Left ventricle myocardium inferior (tissue), 1 donor: ENCODE measurements at regions not wholly inside any gene's neighbourhood (a gene's known extent, or its start where the extent isn't known, plus 50 kb on each side); places are given as distances from the start of the nearest gene placed in this dataset.

Source experiments
- DNase-seq: peaks from one replicate; pipeline ENCODE4 v3.0.0-alpha.2; 2020
- H3K27ac ChIP-seq: fragments of 200-600 bp; replicated peaks from 2 replicates; pipeline ENCODE4 v1.8.0; 2021
- H3K27me3 ChIP-seq: fragments of 200-600 bp; 2 replicates; pipeline ENCODE4 v1.8.0; 2021; ENCODE audit warnings: low read depth
- H3K36me3 ChIP-seq: fragments of 200-600 bp; 2 replicates; pipeline ENCODE4 v1.8.0; 2021
- H3K4me1 ChIP-seq: fragments of 200-600 bp; 2 replicates; pipeline ENCODE4 v1.8.0; 2021
- H3K4me3 ChIP-seq: fragments of 200-600 bp; 2 replicates; pipeline ENCODE4 v1.8.0; 2021; ENCODE audit warnings: mild to moderate bottlenecking, moderate library complexity
- H3K9me3 ChIP-seq: fragments of 200-600 bp; replicated peaks from 2 replicates; pipeline ENCODE4 v1.8.0; 2021
- CTCF ChIP-seq: fragments of 200-600 bp; IDR thresholded peaks from 2 replicates; pipeline ENCODE4 v1.8.0; 2021; ENCODE audit warnings: antibody characterized with exemption, mild to moderate bottlenecking, borderline replicate concordance
- intact Hi-C: fragments of 100-400 bp; cut with micrococcal nuclease; formaldehyde crosslinking; loops from one replicate; pipeline ENCODE4 v1.11.0; 2022
- donor health status: DM: no; HTN: yes; CAD: no; lungs with severe emphysema.

- TF ChIP-seq CTCF: no peak
- no peaks in the 10 kb centered on the region for H3K4me1 ChIP-seq
- no peak for DNase-seq
- no peaks in the 10 kb centered on the region for H3K27me3 ChIP-seq
- no peaks in the 10 kb centered on the region for H3K36me3 ChIP-seq
- no peak overlapping the region for H3K27ac ChIP-seq
- intact Hi-C loops: no loop called here
- no peaks in the 10 kb centered on the region for H3K9me3 ChIP-seq
- no peak overlapping the region for H3K4me3 ChIP-seq
Measured at GRCh38 chrX:42967681-42968300, 189.8 kb upstream of the PPP1R2C start.

GRCh38 chrX:42973321-42973720, 195.4 kb upstream of the PPP1R2C start:
- Histone ChIP-seq H3K27me3 (no peaks in the 10 kb centered on the region), H3K4me1 (no peaks in the 10 kb centered on the region), H3K9me3 (no peaks in the 10 kb centered on the region), H3K27ac (no peak overlapping the region), H3K36me3 (no peaks in the 10 kb centered on the region), H3K4me3 (no peak overlapping the region)
- DNase-seq: no peak
- intact Hi-C loops: no loop called here
- no peak for TF ChIP-seq CTCF

GRCh38 chrX:42975906-42976305, 197.9 kb upstream of the PPP1R2C start:
- H3K27ac ChIP-seq: no peak overlapping the region
- H3K36me3 ChIP-seq: no peaks in the 10 kb centered on the region
- no peaks in the 10 kb centered on the region for H3K4me1 ChIP-seq
- H3K9me3 ChIP-seq: no peaks in the 10 kb centered on the region
- TF ChIP-seq CTCF: no peak
- H3K27me3 ChIP-seq: no peaks in the 10 kb centered on the region
- DNase-seq: no peak
- no peak overlapping the region for H3K4me3 ChIP-seq
- intact Hi-C loops: no loop called here

GRCh38 chrX:42976746-42977366, 198.9 kb upstream of the PPP1R2C start:
- no peak overlapping the region for H3K4me3 ChIP-seq
- TF ChIP-seq CTCF: no peak
- intact Hi-C loops: no loop called here
- H3K4me1 ChIP-seq: no peaks in the 10 kb centered on the region
- no peaks in the 10 kb centered on the region for H3K27me3 ChIP-seq
- H3K9me3 ChIP-seq: no peaks in the 10 kb centered on the region
- H3K36me3 ChIP-seq: no peaks in the 10 kb centered on the region
- DNase-seq: no peak
- no peak overlapping the region for H3K27ac ChIP-seq

- no peak overlapping the region for H3K27ac ChIP-seq
- no peaks in the 10 kb centered on the region for H3K36me3 ChIP-seq
- no peaks in the 10 kb centered on the region for H3K9me3 ChIP-seq
- no peak for TF ChIP-seq CTCF
- intact Hi-C loops: no loop called here
- no peaks in the 10 kb centered on the region for H3K4me1 ChIP-seq
- DNase-seq: no peak
- no peaks in the 10 kb centered on the region for H3K27me3 ChIP-seq
- no peak overlapping the region for H3K4me3 ChIP-seq
Measured at GRCh38 chrX:42978655-42979379, 200.9 kb upstream of the PPP1R2C start.
